ENCODE measurements at regions not wholly inside any gene's neighbourhood (a gene's known extent, or its start where the extent isn't known, plus 50 kb on each side); places are given as distances from the start of the nearest gene placed in this dataset.

GRCh38 chr10:55058800-55059199 is 257.8 kb upstream of the PCDH15 start:
- no peak overlapping the region for H3K9ac ChIP-seq (ENCODE audit: low read length)
- DNase-seq (ENCODE audit: low read depth) (no peak), FAIRE-seq (no peak)
- no peaks in the 10 kb centered on the region for H3K4me1 ChIP-seq (ENCODE audit: insufficient read depth, low read length)
- H3K27me3 ChIP-seq (ENCODE audit: insufficient read depth, low read length) = no peaks in the 10 kb centered on the region
- no peaks in the 10 kb centered on the region for H3K79me2 ChIP-seq (ENCODE audit: insufficient read depth, low read length)
- H4K20me1 ChIP-seq (ENCODE audit: insufficient read depth, low read length) = no peaks in the 10 kb centered on the region
- H3K4me3 ChIP-seq (ENCODE audit: insufficient read depth, low read depth, low read length) = no peak overlapping the region
- H3K27ac Mint-ChIP-seq (ENCODE audit: unreplicated experiment) = no peak overlapping the region
- H3K4me2 ChIP-seq (ENCODE audit: low read length) = no peak overlapping the region
- H3K4me1 Mint-ChIP-seq (ENCODE audit: low read depth, unreplicated experiment) = no peaks in the 10 kb centered on the region
- H3K9me3 ChIP-seq (ENCODE audit: insufficient read depth, low read depth, low read length) = no peaks in the 10 kb centered on the region
- H3K9me3 Mint-ChIP-seq (ENCODE audit: unreplicated experiment) = no peaks in the 10 kb centered on the region
- H2AFZ ChIP-seq (ENCODE audit: low read depth, low read length) = no peak overlapping the region
- no peak overlapping the region for H3K27ac ChIP-seq (ENCODE audit: low read depth, low read length)
- H3K36me3 ChIP-seq (ENCODE audit: insufficient read depth, low read length) = no peaks in the 10 kb centered on the region
- no peaks in the 10 kb centered on the region for H3K27me3 Mint-ChIP-seq (ENCODE audit: low read depth, unreplicated experiment)
- H3K36me3 Mint-ChIP-seq (ENCODE audit: low read depth, unreplicated experiment) = no peaks in the 10 kb centered on the region
- no peak for TF ChIP-seq CTCF (IDR thresholded peaks at IDR 0.05; ENCODE audit: insufficient read depth, low read depth, low read length)
- TF ChIP-seq EZH2 (IDR thresholded peaks at IDR 0.05; ENCODE audit: insufficient read depth, low read length) = no peak
- H3K4me3 Mint-ChIP-seq (ENCODE audit: unreplicated experiment) = no peak overlapping the region

- H3K4me1 Mint-ChIP-seq (ENCODE audit: low read depth, unreplicated experiment) = no peaks in the 10 kb centered on the region
- Histone ChIP-seq H3K9me3 (ENCODE audit: insufficient read depth, low read depth, low read length) (no peaks in the 10 kb centered on the region), H3K79me2 (ENCODE audit: insufficient read depth, low read length) (no peaks in the 10 kb centered on the region), H3K4me2 (ENCODE audit: low read length) (no peak overlapping the region), H3K36me3 (ENCODE audit: insufficient read depth, low read length) (no peaks in the 10 kb centered on the region), H3K27ac (ENCODE audit: low read depth, low read length) (no peak overlapping the region), H3K9ac (ENCODE audit: low read length) (no peak overlapping the region), H2AFZ (ENCODE audit: low read depth, low read length) (no peak overlapping the region), H4K20me1 (ENCODE audit: insufficient read depth, low read length) (no peaks in the 10 kb centered on the region), H3K4me3 (ENCODE audit: insufficient read depth, low read depth, low read length) (no peak overlapping the region), H3K27me3 (ENCODE audit: insufficient read depth, low read length) (no peaks in the 10 kb centered on the region), H3K4me1 (ENCODE audit: insufficient read depth, low read length) (no peaks in the 10 kb centered on the region)
- no peak overlapping the region for H3K4me3 Mint-ChIP-seq (ENCODE audit: unreplicated experiment)
- H3K27me3 Mint-ChIP-seq (ENCODE audit: low read depth, unreplicated experiment) = no peaks in the 10 kb centered on the region
- no peak for TF ChIP-seq EZH2 (IDR thresholded peaks at IDR 0.05; ENCODE audit: insufficient read depth, low read length)
- no peak for TF ChIP-seq CTCF (IDR thresholded peaks at IDR 0.05; ENCODE audit: insufficient read depth, low read depth, low read length)
- H3K27ac Mint-ChIP-seq (ENCODE audit: unreplicated experiment) = no peak overlapping the region
- DNase-seq (ENCODE audit: low read depth) (no peak), FAIRE-seq (no peak)
- no peaks in the 10 kb centered on the region for H3K36me3 Mint-ChIP-seq (ENCODE audit: low read depth, unreplicated experiment)
- no peaks in the 10 kb centered on the region for H3K9me3 Mint-ChIP-seq (ENCODE audit: unreplicated experiment)
These were observed 250.5 kb upstream of the PCDH15 start for GRCh38 chr10:55051515-55051914.

GRCh38 chr10:55048830-55049498 is 247.9 kb upstream of the PCDH15 start:
- Histone ChIP-seq H3K79me2 (ENCODE audit: insufficient read depth, low read length) (no peaks in the 10 kb centered on the region), H3K36me3 (ENCODE audit: insufficient read depth, low read length) (no peaks in the 10 kb centered on the region), H3K9ac (ENCODE audit: low read length) (no peak overlapping the region), H3K4me2 (ENCODE audit: low read length) (no peak overlapping the region), H3K27me3 (ENCODE audit: insufficient read depth, low read length) (no peaks in the 10 kb centered on the region), H3K9me3 (ENCODE audit: insufficient read depth, low read depth, low read length) (no peaks in the 10 kb centered on the region), H2AFZ (ENCODE audit: low read depth, low read length) (no peak overlapping the region), H4K20me1 (ENCODE audit: insufficient read depth, low read length) (no peaks in the 10 kb centered on the region), H3K27ac (ENCODE audit: low read depth, low read length) (no peak overlapping the region), H3K4me1 (ENCODE audit: insufficient read depth, low read length) (no peaks in the 10 kb centered on the region), H3K4me3 (ENCODE audit: insufficient read depth, low read depth, low read length) (no peak overlapping the region)
- no peak for DNase-seq (ENCODE audit: low read depth)
- H3K36me3 Mint-ChIP-seq (ENCODE audit: low read depth, unreplicated experiment) = no peaks in the 10 kb centered on the region
- no peaks in the 10 kb centered on the region for H3K4me1 Mint-ChIP-seq (ENCODE audit: low read depth, unreplicated experiment)
- H3K27ac Mint-ChIP-seq (ENCODE audit: unreplicated experiment) = no peak overlapping the region
- no peaks in the 10 kb centered on the region for H3K9me3 Mint-ChIP-seq (ENCODE audit: unreplicated experiment)
- no peaks in the 10 kb centered on the region for H3K27me3 Mint-ChIP-seq (ENCODE audit: low read depth, unreplicated experiment)
- TF ChIP-seq CTCF (IDR thresholded peaks at IDR 0.05; ENCODE audit: insufficient read depth, low read depth, low read length) (no peak), EZH2 (IDR thresholded peaks at IDR 0.05; ENCODE audit: insufficient read depth, low read length) (no peak)
- FAIRE-seq = no peak
- no peak overlapping the region for H3K4me3 Mint-ChIP-seq (ENCODE audit: unreplicated experiment)

Measured in astrocyte (in vitro differentiated cells and primary cell).